ENCODE measurements at regions not wholly inside any gene's neighbourhood (a gene's known extent, or its start where the extent isn't known, plus 50 kb on each side); places are given as distances from the start of the nearest gene placed in this dataset.
A peak's percentile ranks its signal among the peaks of the same experiment; 100 is the strongest.

DNA sequence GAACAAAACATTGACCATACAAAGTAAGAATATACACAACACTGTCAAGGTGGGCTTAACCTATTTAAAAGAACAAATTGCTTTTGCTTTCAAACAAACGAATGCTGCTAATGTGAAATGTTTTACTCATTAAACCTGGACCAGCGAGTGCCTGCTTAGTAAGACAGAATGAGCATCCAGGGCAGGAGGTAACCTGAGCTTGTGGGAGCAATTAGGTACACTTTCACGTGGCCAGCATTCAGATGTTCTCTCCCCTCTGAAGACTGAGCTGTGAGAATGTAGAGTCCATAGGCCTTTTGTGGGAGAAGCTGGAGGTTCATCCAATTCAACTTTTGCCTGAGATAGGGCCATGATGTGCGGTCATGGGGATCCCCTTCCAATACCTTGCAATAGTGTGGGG lies 266.5 kb downstream of the TSN start:
- no peak overlapping the region for H3K9ac ChIP-seq (ENCODE audit: low read length)
- H3K4me1 ChIP-seq (ENCODE audit: low read length) = no peaks in the 10 kb centered on the region
- H3K27ac ChIP-seq (ENCODE audit: low read length) = no peak overlapping the region
- no peaks in the 10 kb centered on the region for H3K36me3 ChIP-seq (ENCODE audit: insufficient read depth, low read length)
- H4K20me1 ChIP-seq (ENCODE audit: insufficient read depth, low read depth, low read length) = no peaks in the 10 kb centered on the region
- no peak overlapping the region for H2AFZ ChIP-seq (ENCODE audit: low read length)
- no peaks in the 10 kb centered on the region for H3K9me3 ChIP-seq (ENCODE audit: low read length)
- no peak for DNase-seq
- no peaks in the 10 kb centered on the region for H3K79me2 ChIP-seq (ENCODE audit: low read length)
- no peaks in the 10 kb centered on the region for H3K27me3 ChIP-seq (ENCODE audit: low read length)
- H3K9me2 ChIP-seq (replicated peaks; ENCODE audit: insufficient read depth, low read length) = no peaks in the 10 kb centered on the region
- no peak overlapping the region for H3K4me2 ChIP-seq (ENCODE audit: low read depth, low read length, poor library complexity, severe bottlenecking)
- no peak overlapping the region for H3K4me3 ChIP-seq (ENCODE audit: low read length)

DNA sequence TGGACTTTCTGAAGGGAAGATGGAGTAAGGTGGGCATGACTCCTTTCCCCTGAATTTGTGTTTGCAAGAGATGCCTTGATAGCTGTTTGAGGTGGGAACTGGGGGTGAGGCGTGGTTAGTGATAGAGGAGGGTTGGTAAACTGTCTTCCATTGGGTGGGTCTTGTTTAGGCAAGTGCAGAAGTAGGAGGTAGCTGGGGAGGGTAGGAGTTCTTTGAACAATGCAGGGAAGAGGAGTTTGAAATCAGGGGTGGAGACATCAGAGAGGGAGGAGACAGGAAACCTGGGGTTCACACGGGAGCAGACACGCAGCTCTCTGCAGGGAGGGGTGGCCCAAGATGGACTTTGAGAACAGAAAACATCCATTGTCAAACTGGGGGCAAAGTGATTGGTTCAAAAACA lies 267.1 kb downstream of the TSN start:
- no peaks in the 10 kb centered on the region for H3K4me1 ChIP-seq (ENCODE audit: low read length)
- H3K36me3 ChIP-seq (ENCODE audit: insufficient read depth, low read length) = no peaks in the 10 kb centered on the region
- no peak overlapping the region for H3K27ac ChIP-seq (ENCODE audit: low read length)
- no peaks in the 10 kb centered on the region for H4K20me1 ChIP-seq (ENCODE audit: insufficient read depth, low read depth, low read length)
- DNase-seq = no peak
- H3K9ac ChIP-seq (ENCODE audit: low read length) = no peak overlapping the region
- no peak overlapping the region for H3K4me3 ChIP-seq (ENCODE audit: low read length)
- no peaks in the 10 kb centered on the region for H3K79me2 ChIP-seq (ENCODE audit: low read length)
- H2AFZ ChIP-seq (ENCODE audit: low read length) = no peak overlapping the region
- H3K9me2 ChIP-seq (replicated peaks; ENCODE audit: insufficient read depth, low read length) = no peaks in the 10 kb centered on the region
- H3K9me3 ChIP-seq (ENCODE audit: low read length) = no peaks in the 10 kb centered on the region
- H3K27me3 ChIP-seq (ENCODE audit: low read length) = no peaks in the 10 kb centered on the region
- no peak overlapping the region for H3K4me2 ChIP-seq (ENCODE audit: low read depth, low read length, poor library complexity, severe bottlenecking)

DNA sequence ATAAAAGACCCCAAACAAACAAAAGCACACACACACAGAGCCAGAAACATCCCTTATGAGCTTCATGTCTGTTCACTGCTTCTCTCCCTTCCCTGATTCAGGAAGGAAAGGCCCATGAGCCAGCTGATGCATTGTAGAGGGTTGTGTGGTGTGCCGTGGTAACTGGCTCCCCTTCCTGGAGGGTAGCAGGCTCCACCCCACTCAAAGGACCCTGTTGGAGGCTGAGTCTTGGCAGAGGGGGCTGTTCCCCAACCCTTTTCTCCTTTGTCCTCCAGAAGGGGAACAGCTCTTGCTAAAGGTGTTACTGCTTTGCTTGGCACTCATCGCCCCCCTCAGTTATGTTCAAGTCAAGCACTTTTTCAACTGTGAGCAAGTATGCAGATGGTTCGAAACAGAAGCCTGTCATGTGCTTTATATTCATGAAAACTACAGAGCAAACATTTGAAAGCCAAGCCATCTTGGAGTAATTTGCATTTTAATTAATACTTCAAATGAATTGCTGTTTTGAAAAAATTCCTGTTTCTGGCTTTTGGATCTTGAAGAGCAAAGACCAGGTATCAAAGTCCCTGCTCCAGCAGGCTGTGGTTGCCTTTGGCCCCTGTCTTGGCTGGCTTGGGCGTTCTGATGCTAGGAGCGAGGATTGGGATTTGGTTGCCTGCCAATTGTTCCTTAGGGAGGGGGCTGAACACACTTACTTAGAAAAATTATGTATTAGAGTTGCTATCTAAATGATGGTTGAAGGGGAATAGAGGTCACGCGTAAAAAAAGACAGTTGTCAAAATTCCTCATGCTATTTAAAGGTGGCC lies 267.8 kb downstream of the TSN start:
- Histone ChIP-seq H2AFZ (ENCODE audit: low read length) (no peak overlapping the region), H3K79me2 (ENCODE audit: low read length) (no peaks in the 10 kb centered on the region), H3K9me3 (ENCODE audit: low read length) (no peaks in the 10 kb centered on the region), H3K9me2 (replicated peaks; ENCODE audit: insufficient read depth, low read length) (no peaks in the 10 kb centered on the region), H3K9ac (ENCODE audit: low read length) (no peak overlapping the region), H3K36me3 (ENCODE audit: insufficient read depth, low read length) (no peaks in the 10 kb centered on the region), H4K20me1 (ENCODE audit: insufficient read depth, low read depth, low read length) (no peaks in the 10 kb centered on the region), H3K4me2 (ENCODE audit: low read depth, low read length, poor library complexity, severe bottlenecking) (no peak overlapping the region), H3K4me1 (ENCODE audit: low read length) (no peaks in the 10 kb centered on the region), H3K4me3 (ENCODE audit: low read length) (no peak overlapping the region), H3K27ac (ENCODE audit: low read length) (no peak overlapping the region), H3K27me3 (ENCODE audit: low read length) (no peaks in the 10 kb centered on the region)
- no peak for DNase-seq

DNA sequence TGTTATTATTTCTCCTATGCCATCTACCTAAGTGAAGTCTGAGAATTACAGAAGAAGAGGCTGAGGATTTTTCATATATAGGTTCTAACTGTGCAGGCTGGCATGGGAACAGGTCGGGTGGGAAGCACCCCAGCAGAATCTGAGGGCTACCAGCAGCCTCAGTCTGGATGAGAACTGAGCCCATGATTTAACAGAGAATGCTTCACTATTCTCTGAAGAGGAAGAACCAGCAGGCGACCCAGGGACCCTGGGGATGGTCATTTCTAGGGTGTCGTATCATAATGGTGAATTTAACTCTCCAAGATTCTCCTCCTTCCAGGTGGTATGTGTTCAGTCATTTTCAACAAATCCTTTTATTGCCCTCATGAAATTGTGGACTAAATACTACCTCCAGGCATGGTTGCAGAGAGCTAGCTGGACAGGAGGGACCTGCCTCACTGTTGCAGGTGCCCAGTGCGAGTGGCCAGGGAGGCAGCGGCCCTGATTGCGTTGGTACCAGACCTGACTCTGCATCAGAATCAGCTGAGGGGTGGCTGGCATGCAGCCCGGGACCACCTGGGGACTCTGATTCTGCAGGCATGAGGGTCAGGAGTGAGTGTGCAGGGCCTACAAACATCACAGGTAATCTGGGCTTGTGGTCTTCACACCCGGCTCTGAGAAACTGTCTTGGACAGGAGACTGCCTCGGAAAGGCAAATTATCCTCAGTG lies 272.2 kb downstream of the TSN start:
- Histone ChIP-seq H3K4me3 (ENCODE audit: low read length) (no peak overlapping the region), H3K9me2 (replicated peaks; ENCODE audit: insufficient read depth, low read length) (no peaks in the 10 kb centered on the region), H3K79me2 (ENCODE audit: low read length) (no peaks in the 10 kb centered on the region), H3K4me2 (ENCODE audit: low read depth, low read length, poor library complexity, severe bottlenecking) (no peak overlapping the region), H3K9me3 (ENCODE audit: low read length) (no peaks in the 10 kb centered on the region), H3K36me3 (ENCODE audit: insufficient read depth, low read length) (no peaks in the 10 kb centered on the region), H3K9ac (ENCODE audit: low read length) (no peak overlapping the region), H3K27me3 (ENCODE audit: low read length) (no peaks in the 10 kb centered on the region), H3K27ac (ENCODE audit: low read length) (no peak overlapping the region), H2AFZ (ENCODE audit: low read length) (no peak overlapping the region), H3K4me1 (ENCODE audit: low read length) (peaks cover 14% of the 10 kb centered on the region), H4K20me1 (ENCODE audit: insufficient read depth, low read depth, low read length) (0 out of 2 replicates have a peak, but pooled peaks cover 2% of the 10 kb centered on the region)
- DNase-seq = peak; percentile 6

DNA sequence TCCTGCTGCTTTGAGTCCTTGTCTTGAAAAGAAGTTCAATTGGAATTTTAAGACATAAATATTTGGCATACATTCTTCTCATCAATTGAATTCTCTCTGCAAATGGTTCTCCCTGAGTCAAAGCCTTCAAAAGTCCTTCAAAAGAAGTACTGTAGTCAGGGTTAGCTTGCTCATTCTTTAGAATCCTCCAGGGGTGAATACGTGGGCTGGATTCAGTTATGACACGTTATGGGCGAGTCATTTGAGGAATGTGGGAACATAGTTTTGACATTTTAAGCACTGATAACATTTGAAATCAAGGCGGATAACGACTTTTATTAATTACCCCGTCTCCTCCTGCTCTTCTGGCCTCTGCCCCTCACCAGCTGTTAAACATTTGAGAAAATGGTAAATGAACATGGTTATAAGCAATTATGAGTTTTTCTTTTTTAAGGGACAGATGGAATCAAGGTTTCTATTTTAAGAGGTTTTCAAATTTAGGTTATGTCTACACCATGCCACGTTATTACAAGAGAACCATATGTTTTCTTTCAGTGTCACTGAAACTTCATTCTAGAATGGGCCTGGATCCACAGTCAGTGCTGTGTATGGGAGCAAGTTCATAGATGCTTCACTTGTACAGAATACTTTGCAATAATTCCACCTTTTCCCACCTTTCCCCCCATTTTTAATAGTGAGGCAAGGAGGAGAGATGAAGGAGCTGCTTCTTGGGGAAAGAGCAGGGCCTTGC lies 273.1 kb downstream of the TSN start:
- Histone ChIP-seq H3K9me3 (ENCODE audit: low read length) (no peaks in the 10 kb centered on the region), H3K36me3 (ENCODE audit: insufficient read depth, low read length) (no peaks in the 10 kb centered on the region), H3K9ac (ENCODE audit: low read length) (no peak overlapping the region), H3K4me2 (ENCODE audit: low read depth, low read length, poor library complexity, severe bottlenecking) (no peak overlapping the region), H2AFZ (ENCODE audit: low read length) (no peak overlapping the region), H3K27me3 (ENCODE audit: low read length) (no peaks in the 10 kb centered on the region), H3K79me2 (ENCODE audit: low read length) (no peaks in the 10 kb centered on the region), H3K9me2 (replicated peaks; ENCODE audit: insufficient read depth, low read length) (no peaks in the 10 kb centered on the region), H3K4me3 (ENCODE audit: low read length) (no peak overlapping the region), H3K4me1 (ENCODE audit: low read length) (peaks cover 22% of the 10 kb centered on the region), H4K20me1 (ENCODE audit: insufficient read depth, low read depth, low read length) (peaks cover 2% of the 10 kb centered on the region; the same call in 1 of the 2 replicates), H3K27ac (ENCODE audit: low read length) (no peak overlapping the region)
- peak; percentile 21 for DNase-seq

DNA sequence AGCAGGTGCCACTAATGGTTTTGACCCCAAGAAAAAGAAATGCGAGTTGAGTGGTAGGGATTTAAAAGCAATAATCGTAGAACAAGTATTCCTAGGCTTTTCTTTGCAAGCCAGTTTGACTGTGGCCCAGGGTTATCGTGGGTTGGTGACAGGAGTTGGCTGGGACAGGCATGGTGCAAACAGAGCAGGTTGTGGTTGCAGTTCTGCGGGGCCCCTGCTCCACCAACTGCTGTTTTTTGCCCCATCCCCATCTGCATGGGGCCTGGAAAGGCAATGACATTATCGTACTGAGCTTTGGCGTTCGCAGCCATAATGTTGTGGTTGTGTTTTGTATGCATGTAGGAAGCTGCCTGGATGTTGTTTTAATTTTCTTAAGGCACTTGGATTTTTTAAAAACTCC lies 274.0 kb downstream of the TSN start:
- Histone ChIP-seq H3K36me3 (ENCODE audit: insufficient read depth, low read length) (no peaks in the 10 kb centered on the region), H4K20me1 (ENCODE audit: insufficient read depth, low read depth, low read length) (peaks cover 2% of the 10 kb centered on the region; the same call in 1 of the 2 replicates), H3K79me2 (ENCODE audit: low read length) (no peaks in the 10 kb centered on the region), H3K27me3 (ENCODE audit: low read length) (no peaks in the 10 kb centered on the region), H3K9me2 (replicated peaks; ENCODE audit: insufficient read depth, low read length) (no peaks in the 10 kb centered on the region), H3K4me1 (ENCODE audit: low read length) (peaks cover 27% of the 10 kb centered on the region), H3K9me3 (ENCODE audit: low read length) (no peaks in the 10 kb centered on the region), H3K27ac (ENCODE audit: low read length) (no peak overlapping the region), H2AFZ (ENCODE audit: low read length) (no peak overlapping the region), H3K4me2 (ENCODE audit: low read depth, low read length, poor library complexity, severe bottlenecking) (no peak overlapping the region), H3K9ac (ENCODE audit: low read length) (no peak overlapping the region), H3K4me3 (ENCODE audit: low read length) (no peak overlapping the region)
- DNase-seq = no peak

DNA sequence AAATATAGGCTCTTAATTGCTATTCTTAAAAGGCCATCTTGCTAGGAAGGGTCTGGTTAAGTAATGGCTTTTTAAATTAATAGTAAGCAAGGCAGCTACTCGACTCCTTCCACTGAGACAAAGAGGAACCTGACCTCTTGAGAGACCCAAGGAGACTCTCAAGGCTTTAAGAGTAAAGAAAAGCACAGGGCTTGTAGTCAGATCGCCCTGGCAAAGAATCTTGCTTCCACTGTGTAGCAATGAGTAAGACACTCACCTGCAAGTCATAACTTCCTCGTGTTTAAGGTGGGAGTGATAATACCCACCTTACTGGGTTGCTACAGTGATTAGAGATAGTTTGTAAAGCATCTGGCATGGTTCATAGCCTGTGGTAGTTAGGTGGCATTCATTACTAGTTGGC lies 274.5 kb downstream of the TSN start:
- Histone ChIP-seq H2AFZ (ENCODE audit: low read length) (no peak overlapping the region), H3K36me3 (ENCODE audit: insufficient read depth, low read length) (no peaks in the 10 kb centered on the region), H4K20me1 (ENCODE audit: insufficient read depth, low read depth, low read length) (peaks cover 2% of the 10 kb centered on the region; the same call in 1 of the 2 replicates), H3K9me2 (replicated peaks; ENCODE audit: insufficient read depth, low read length) (no peaks in the 10 kb centered on the region), H3K79me2 (ENCODE audit: low read length) (no peaks in the 10 kb centered on the region), H3K4me2 (ENCODE audit: low read depth, low read length, poor library complexity, severe bottlenecking) (no peak overlapping the region), H3K9me3 (ENCODE audit: low read length) (no peaks in the 10 kb centered on the region), H3K9ac (ENCODE audit: low read length) (no peak overlapping the region), H3K4me1 (ENCODE audit: low read length) (peaks cover 32% of the 10 kb centered on the region), H3K4me3 (ENCODE audit: low read length) (no peak overlapping the region), H3K27ac (ENCODE audit: low read length) (no peak overlapping the region), H3K27me3 (ENCODE audit: low read length) (no peaks in the 10 kb centered on the region)
- DNase-seq = no peak
